Thyroid gland (tissue), 4 donors: ENCODE measurements at regions not wholly inside any gene's neighbourhood (a gene's known extent, or its start where the extent isn't known, plus 50 kb on each side); places are given as distances from the start of the nearest gene placed in this dataset.

Experiments
- CTCF ChIP-seq, 6 experiments: fragments of 200-600 bp in 3 of 6; fragments of 450-650 bp in 3 of 6; sonication (generic) in 3 of 6; IDR thresholded peaks; one replicate each; pipeline ENCODE4 v1.5.1; 2016 to 2019; ENCODE audit warnings: antibody characterized with exemption in 6 of 6, mild to moderate bottlenecking in 2 of 6, inconsistent platforms in 1 of 6, moderate library complexity in 1 of 6
- POLR2A ChIP-seq, 2 donors: fragments of 450-650 bp; IDR thresholded peaks; one replicate each; pipeline ENCODE4 v1.6.1; 2017; ENCODE audit warnings: antibody characterized with exemption in 2 of 2, mild to moderate bottlenecking in 2 of 2, moderate library complexity in 1 of 2

GRCh38 chr13:97565906-97566305 is 131.9 kb downstream of the RAP2A start:
- TF ChIP-seq CTCF (IDR thresholded peaks at IDR 0.05) = no peak
- no peak for TF ChIP-seq POLR2A (IDR thresholded peaks at IDR 0.05)
